GM12878 (cell line): ENCODE measurements at regions not wholly inside any gene's neighbourhood (a gene's known extent, or its start where the extent isn't known, plus 50 kb on each side); places are given as distances from the start of the nearest gene placed in this dataset.
A peak's percentile ranks its signal among the peaks of the same experiment; 100 is the strongest.

Experiments
- ATAC-seq: fragments of 200-7000 bp; cut with Tn5 transposase; 3 replicates; pipeline ENCODE4 v1.9.1; 2020; ENCODE audit warnings: mild to moderate bottlenecking, moderate library complexity
- BruUV-seq: library from RNA; stranded (reverse); fragments of 400-500 nt; replicated peaks from 2 replicates; lab custom pipeline; 2021; lab: Mats Ljungman, UMichigan
- CTCF ChIA-PET: fragments of 300-600 bp; sonication (Branson Sonifier 250); formaldehyde crosslinking; extraction: SDS; loops from one replicate; lab custom pipeline; 2021; ENCODE audit warnings: inconsistent platforms; lab: Yijun Ruan, JAX
- POLR2A ChIA-PET: fragments of 350-600 bp; formaldehyde crosslinking; extraction: SDS; loops from one replicate; lab custom pipeline; 2021; ENCODE audit warnings: inconsistent platforms; lab: Charles Lee
- RAD21 ChIA-PET: fragments of 300-600 bp; sonication (Branson Sonifier 250); formaldehyde crosslinking; loops from one replicate; lab custom pipeline; 2023; ENCODE audit warnings: antibody characterized with exemption; ENCODE audit not compliant: unreplicated experiment; lab: Charles Lee
- SMC1A ChIA-PET: fragments of 300-600 bp; sonication (Branson Sonifier 250); formaldehyde crosslinking; loops from one replicate; lab custom pipeline; 2023; ENCODE audit not compliant: unreplicated experiment, uncharacterized antibody; lab: Charles Lee
- DNase-seq: peaks from one replicate; pipeline ENCODE4 v3.0.0-alpha.2; 2011; ENCODE audit warnings: low read depth, low spot score
- FAIRE-seq: peaks from 3 replicates; lab custom pipeline; 2011; peaks lifted over from hg19 to GRCh38; lab: Jason Lieb, UNC
- H2AFZ ChIP-seq: 2 replicates; pipeline ENCODE4 v1.6.0; 2011; ENCODE audit warnings: low read depth, low read length, control low read depth; ENCODE audit not compliant: control insufficient read depth
- H3K27ac ChIP-seq: 2 replicates; pipeline ENCODE4 v1.5.1; 2011; ENCODE audit warnings: control low read depth; ENCODE audit not compliant: control insufficient read depth, insufficient read depth
- H3K27me3 ChIP-seq, 2 experiments: replicated peaks in 1 of 2; 2 replicates each; pipeline versions ENCODE4 v1.6.0 to v1.6.1; 2011; ENCODE audit warnings: low read length in 1 of 2; ENCODE audit not compliant: control insufficient read depth in 2 of 2, insufficient read depth in 2 of 2
- H3K36me3 ChIP-seq, 2 experiments: 2 replicates each; pipeline ENCODE4 v1.5.1; 2011; ENCODE audit warnings: low read length in 1 of 2; ENCODE audit not compliant: control insufficient read depth in 2 of 2, insufficient read depth in 2 of 2
- H3K4me1 ChIP-seq: 2 replicates; pipeline ENCODE4 v1.6.1; 2011; ENCODE audit warnings: mild to moderate bottlenecking, low read length, moderate library complexity, mixed read lengths; ENCODE audit not compliant: control insufficient read depth, insufficient read depth
- H3K4me2 ChIP-seq: 2 replicates; pipeline ENCODE4 v1.6.0; 2011; ENCODE audit warnings: control low read depth; ENCODE audit not compliant: control insufficient read depth, insufficient read depth
- H3K4me3 ChIP-seq: fragments of 200-600 bp; sonication (generic); 2 replicates; pipeline ENCODE4 v1.5.1; 2016
- H3K79me2 ChIP-seq: 2 replicates; pipeline ENCODE4 v1.6.0; 2011; ENCODE audit warnings: low read length; ENCODE audit not compliant: control insufficient read depth, insufficient read depth
- H3K9ac ChIP-seq: 2 replicates; pipeline ENCODE4 v1.8.0; 2011; ENCODE audit warnings: low read length, control low read depth, mixed read lengths; ENCODE audit not compliant: control insufficient read depth, insufficient read depth
- H3K9me3 ChIP-seq: replicated peaks from 3 replicates; pipeline ENCODE4 v1.5.1; 2011; ENCODE audit warnings: mild to moderate bottlenecking, low read length; ENCODE audit not compliant: control insufficient read depth, insufficient read depth
- H4K20me1 ChIP-seq: 2 replicates; pipeline ENCODE4 v1.6.0; 2011; ENCODE audit not compliant: control insufficient read depth, insufficient read depth
- MTA3 ChIP-seq: IDR thresholded peaks from 2 replicates; pipeline ENCODE4 v1.6.1; 2012; ENCODE audit warnings: low read length, inconsistent platforms, borderline replicate concordance
- MYB ChIP-seq: fragments of 150-350 bp; IDR thresholded peaks from 2 replicates; pipeline ENCODE4 v1.6.1; 2014; ENCODE audit warnings: mild to moderate bottlenecking, low read depth, low read length, borderline replicate concordance
- NFIC ChIP-seq: IDR thresholded peaks from 2 replicates; pipeline ENCODE4 v1.6.1; 2012; ENCODE audit warnings: low read depth, mild to moderate bottlenecking, inconsistent platforms, low read length, moderate library complexity
- RAD21 ChIP-seq: IDR thresholded peaks from 2 replicates; pipeline ENCODE4 v1.6.1; 2011; ENCODE audit warnings: mild to moderate bottlenecking, low read depth, low read length, moderate library complexity; ENCODE audit not compliant: insufficient read depth
- RCOR1 ChIP-seq: conservative IDR thresholded peaks from 2 replicates; pipeline ENCODE4 v1.6.1; 2012; ENCODE audit warnings: low read depth, low read length, improper control_type of control experiment
- SREBF2 ChIP-seq: IDR thresholded peaks from 2 replicates; pipeline ENCODE4 v1.6.1; 2012; ENCODE audit warnings: mild to moderate bottlenecking, low read length
- WGBS: methylation state at CpG from one replicate; pipeline ENCODE4 v1.1.6; 2016; ENCODE audit warnings: low lambda C conversion rate; ENCODE audit not compliant: insufficient replicate concordance, insufficient coverage; ENCODE audit errors: missing lambda C conversion rate; 5-methylcytosine and 5-hydroxymethylcytosine counted together
- in situ Hi-C: fragments of 300-500 bp; cut with MboI; formaldehyde crosslinking; loops from 9 replicates; pipeline ENCODE4 v1.14.3; 2018; ENCODE audit warnings: mixed read lengths
- intact Hi-C: fragments of 100-400 bp; cut with micrococcal nuclease; formaldehyde crosslinking; loops from one replicate; pipeline ENCODE4 v1.14.2; 2022; ENCODE audit not compliant: unreplicated experiment
- TF ChIP-seq, protein P1 (sequence below), 3 experiments: IDR thresholded peaks in 2 of 3; conservative IDR thresholded peaks in 1 of 3; 2 replicates each; pipeline ENCODE4 v1.5.1; 2011; ENCODE audit warnings: low read depth in 3 of 3, low read length in 3 of 3, mild to moderate bottlenecking in 3 of 3, control low read depth in 2 of 3, moderate library complexity in 2 of 3, inconsistent platforms in 1 of 3, mixed read lengths in 1 of 3; ENCODE audit not compliant: control insufficient read depth in 2 of 3, insufficient read depth in 1 of 3; ENCODE audit errors: extremely low read depth in 1 of 3

- H2AFZ ChIP-seq, result no peak overlapping the region
- BruUV-seq, result no TSS peak
- H3K4me2 ChIP-seq, result no peak overlapping the region
- POLR2A ChIA-PET, result no interaction called here
- FAIRE-seq (peak; percentile 54), ATAC-seq (0 out of 3 replicates have a peak, but pooled peaks have one; percentile 40), DNase-seq (no peak)
- SMC1A ChIA-PET, result interaction anchor here (0.8 kb wide), 1 partner anchor 295 kb away, joined by 3 read pairs; no protein-coding TSS in a partner anchor
- RAD21 ChIA-PET, result no interaction called here
- no peaks in the 10 kb centered on the region for H4K20me1 ChIP-seq
- no peaks in the 10 kb centered on the region for H3K9me3 ChIP-seq
- in situ Hi-C loops, result no loop called here
- no peaks in the 10 kb centered on the region for H3K4me1 ChIP-seq
- no peak overlapping the region for H3K4me3 ChIP-seq
- no peaks in the 10 kb centered on the region for H3K27me3 ChIP-seq
- no peak overlapping the region for H3K9ac ChIP-seq
- intact Hi-C loops, result loop anchor here (2.0 kb wide), 1 partner anchor 407 kb away; no protein-coding TSS in a partner anchor
- no peaks in the 10 kb centered on the region for H3K36me3 ChIP-seq
- H3K27ac ChIP-seq, result no peak overlapping the region
- WGBS, result 0% methylated on average over 1 of the region's 1 CpG
- CTCF ChIA-PET, result interaction anchor here (0.9 to 2.9 kb wide), 7 partner anchors 19 to 409 kb away, joined by 3 to 10 read pairs (median 5); no protein-coding TSS in a partner anchor
- no peak for TF ChIP-seq RCOR1
- peak; percentile 28; the same call in 1 of the 2 replicates for TF ChIP-seq RAD21
- TF ChIP-seq MTA3, result no peak
- TF ChIP-seq, protein P1, sequence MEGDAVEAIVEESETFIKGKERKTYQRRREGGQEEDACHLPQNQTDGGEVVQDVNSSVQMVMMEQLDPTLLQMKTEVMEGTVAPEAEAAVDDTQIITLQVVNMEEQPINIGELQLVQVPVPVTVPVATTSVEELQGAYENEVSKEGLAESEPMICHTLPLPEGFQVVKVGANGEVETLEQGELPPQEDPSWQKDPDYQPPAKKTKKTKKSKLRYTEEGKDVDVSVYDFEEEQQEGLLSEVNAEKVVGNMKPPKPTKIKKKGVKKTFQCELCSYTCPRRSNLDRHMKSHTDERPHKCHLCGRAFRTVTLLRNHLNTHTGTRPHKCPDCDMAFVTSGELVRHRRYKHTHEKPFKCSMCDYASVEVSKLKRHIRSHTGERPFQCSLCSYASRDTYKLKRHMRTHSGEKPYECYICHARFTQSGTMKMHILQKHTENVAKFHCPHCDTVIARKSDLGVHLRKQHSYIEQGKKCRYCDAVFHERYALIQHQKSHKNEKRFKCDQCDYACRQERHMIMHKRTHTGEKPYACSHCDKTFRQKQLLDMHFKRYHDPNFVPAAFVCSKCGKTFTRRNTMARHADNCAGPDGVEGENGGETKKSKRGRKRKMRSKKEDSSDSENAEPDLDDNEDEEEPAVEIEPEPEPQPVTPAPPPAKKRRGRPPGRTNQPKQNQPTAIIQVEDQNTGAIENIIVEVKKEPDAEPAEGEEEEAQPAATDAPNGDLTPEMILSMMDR (IDR thresholded peaks at IDR 0.05 in 2 of 3, conservative IDR thresholded peaks at IDR 0.05 in 1 of 3; ENCODE audit: control insufficient read depth in 2 of 3, extremely low read depth in 1 of 3, insufficient read depth in 1 of 3, low read depth in 3 of 3, low read length in 3 of 3), result peak in 2 of 3 experiments; percentile 36 to 42; a peak in 4 of 6 replicates
- no peaks in the 10 kb centered on the region for H3K79me2 ChIP-seq
These were observed 98.6 kb upstream of the ADAMTS19 start for GRCh38 chr5:129361441-129362025.

- Histone ChIP-seq H2AFZ (no peak overlapping the region), H3K27ac (no peak overlapping the region), H4K20me1 (no peaks in the 10 kb centered on the region), H3K4me1 (no peaks in the 10 kb centered on the region), H3K9me3 (no peaks in the 10 kb centered on the region), H3K9ac (no peak overlapping the region), H3K36me3 (no peaks in the 10 kb centered on the region), H3K4me2 (no peak overlapping the region), H3K4me3 (no peak overlapping the region), H3K27me3 (no peaks in the 10 kb centered on the region), H3K79me2 (no peaks in the 10 kb centered on the region)
- RAD21 ChIA-PET, result no interaction called here
- intact Hi-C loops (no loop called here), in situ Hi-C loops (no loop called here)
- CTCF ChIA-PET, result interaction anchor here (0.5 to 1.6 kb wide), 2 partner anchors 18 to 506 kb away, joined by 3 to 4 read pairs; no protein-coding TSS in a partner anchor
- no TSS peak for BruUV-seq
- SMC1A ChIA-PET, result interaction anchor here (0.8 to 0.9 kb wide), 2 partner anchors 8 to 294 kb away, joined by 3 to 4 read pairs; no protein-coding TSS in a partner anchor
- no peak for ATAC-seq
- POLR2A ChIA-PET, result no interaction called here
- TF ChIP-seq SREBF2, result no peak
- no peak for TF ChIP-seq MYB
- no peak for TF ChIP-seq NFIC
- no peak for FAIRE-seq
- DNase-seq, result no peak
These were observed 97.6 kb upstream of the ADAMTS19 start for GRCh38 chr5:129362456-129362855.
